BJ (cell line): ENCODE measurements at regions not wholly inside any gene's neighbourhood (a gene's known extent, or its start where the extent isn't known, plus 50 kb on each side); places are given as distances from the start of the nearest gene placed in this dataset.

ENCODE experiments used
- CTCF ChIA-PET: fragments of 350-600 bp; formaldehyde crosslinking; extraction: SDS; loops from one replicate; lab custom pipeline; 2021; ENCODE audit warnings: antibody characterized with exemption, inconsistent platforms; lab: Yijun Ruan, JAX
- POLR2A ChIA-PET: fragments of 300-600 bp; sonication (Branson Sonifier 250); formaldehyde crosslinking; extraction: SDS; loops from one replicate; lab custom pipeline; 2021; ENCODE audit warnings: antibody characterized with exemption; lab: Charles Lee
- DNase-seq: peaks from one replicate; pipeline ENCODE4 v3.0.0-alpha.2; 2011; ENCODE audit warnings: low read depth
- H3K27me3 ChIP-seq: 2 replicates; pipeline ENCODE4 v1.6.0; 2011; ENCODE audit warnings: low read length; ENCODE audit not compliant: control insufficient read depth, insufficient read depth
- H3K36me3 ChIP-seq: 2 replicates; pipeline ENCODE4 v1.5.1; 2011; ENCODE audit warnings: low read length; ENCODE audit not compliant: control insufficient read depth, insufficient read depth
- H3K4me3 ChIP-seq: 2 replicates; pipeline ENCODE4 v1.5.1; 2011; ENCODE audit warnings: low read depth, mild to moderate bottlenecking, control low read depth, low read length
- CTCF ChIP-seq: IDR thresholded peaks from 2 replicates; pipeline ENCODE4 v1.5.1; 2011; ENCODE audit warnings: low read depth, mild to moderate bottlenecking, control low read depth, inconsistent platforms, low read length, moderate library complexity; ENCODE audit not compliant: insufficient read depth

DNA sequence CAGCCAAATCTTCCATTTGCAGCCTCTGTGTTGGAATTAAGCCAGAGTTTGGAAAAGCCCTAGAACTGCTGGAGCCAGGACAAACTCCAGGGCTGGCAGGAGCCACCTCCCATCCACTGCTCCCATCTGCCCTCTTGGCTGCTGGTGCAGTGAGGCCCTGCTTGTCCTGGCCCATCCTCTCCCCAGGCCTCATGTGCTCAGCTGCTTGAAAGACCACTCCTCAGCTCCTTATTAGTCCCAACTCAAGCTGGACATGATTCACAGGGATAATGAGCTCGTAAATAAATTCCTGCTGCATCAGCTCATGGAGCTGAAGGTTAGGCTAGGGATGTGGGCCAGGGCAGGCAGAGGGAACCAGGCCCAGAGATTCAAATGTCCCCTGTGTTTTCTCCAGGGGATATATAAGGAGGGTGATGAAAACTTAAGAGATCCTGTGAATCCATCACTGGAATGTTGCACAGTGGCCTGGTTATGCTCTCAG is 282.8 kb downstream of the RPS24 start:
- no peaks in the 10 kb centered on the region for H3K27me3 ChIP-seq
- no peaks in the 10 kb centered on the region for H3K36me3 ChIP-seq
- POLR2A ChIA-PET, result interaction anchor here (0.6 kb wide), 1 partner anchor 1316 kb away, joined by 6 read pairs; no protein-coding TSS in a partner anchor
- no peak overlapping the region for H3K4me3 ChIP-seq
- CTCF ChIA-PET, result interaction anchor here (1.3 kb wide), 1 partner anchor 11 kb away, joined by 3 read pairs; no protein-coding TSS in a partner anchor
- TF ChIP-seq CTCF, result no peak
- peak; percentile 82 for DNase-seq

DNA sequence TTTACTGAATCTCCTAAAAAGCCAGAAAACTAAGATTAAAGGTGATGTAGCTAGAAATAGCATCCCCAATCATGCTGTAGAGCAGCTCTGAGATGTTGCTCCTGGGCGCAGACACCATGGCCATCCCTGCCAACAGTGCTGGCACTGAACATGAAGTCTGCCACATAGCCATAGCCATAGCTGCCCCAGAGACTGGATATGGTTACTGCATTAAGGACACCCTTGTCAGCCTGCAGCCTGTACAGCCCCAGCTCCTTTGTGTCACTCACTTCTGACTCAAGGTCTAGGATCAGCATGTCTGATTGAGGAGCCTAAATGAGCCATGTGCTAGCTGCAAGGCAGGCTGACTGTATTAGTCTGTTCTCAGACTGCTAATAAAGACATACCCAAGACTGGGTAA is 284.6 kb downstream of the RPS24 start:
- no peaks in the 10 kb centered on the region for H3K36me3 ChIP-seq

DNA sequence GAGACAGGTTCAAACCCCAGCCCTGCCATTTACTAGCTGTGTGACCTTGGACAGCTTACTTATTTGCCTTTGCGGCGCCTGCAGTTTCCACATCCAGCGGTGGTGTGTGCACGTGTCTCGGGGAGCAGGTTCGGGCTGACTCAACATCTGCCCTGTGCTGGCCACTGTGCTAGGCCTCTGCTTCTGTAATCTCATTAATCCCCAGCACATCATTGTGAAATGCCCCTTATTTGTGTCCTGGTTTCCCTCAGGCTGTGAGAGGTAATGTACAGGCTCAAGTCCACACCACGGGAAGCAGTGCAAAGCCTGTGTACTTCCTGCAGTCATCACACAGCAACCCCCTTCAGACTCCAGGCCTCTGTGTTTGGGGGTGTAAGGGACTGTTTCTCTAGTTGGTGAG is 285.7 kb downstream of the RPS24 start:
- no peak for TF ChIP-seq CTCF
- H3K4me3 ChIP-seq, result no peak overlapping the region
- H3K27me3 ChIP-seq, result no peaks in the 10 kb centered on the region
- DNase-seq, result no peak
- ChIA-PET POLR2A (no interaction called here), CTCF (no interaction called here)
- H3K36me3 ChIP-seq, result no peaks in the 10 kb centered on the region

More for the DNA sequence above, 284.6 kb downstream of the RPS24 start:
- CTCF ChIA-PET, result no interaction called here
- POLR2A ChIA-PET, result no interaction called here
- Histone ChIP-seq H3K4me3 (no peak overlapping the region), H3K27me3 (no peaks in the 10 kb centered on the region)
- DNase-seq, result no peak
- TF ChIP-seq CTCF, result no peak

DNA sequence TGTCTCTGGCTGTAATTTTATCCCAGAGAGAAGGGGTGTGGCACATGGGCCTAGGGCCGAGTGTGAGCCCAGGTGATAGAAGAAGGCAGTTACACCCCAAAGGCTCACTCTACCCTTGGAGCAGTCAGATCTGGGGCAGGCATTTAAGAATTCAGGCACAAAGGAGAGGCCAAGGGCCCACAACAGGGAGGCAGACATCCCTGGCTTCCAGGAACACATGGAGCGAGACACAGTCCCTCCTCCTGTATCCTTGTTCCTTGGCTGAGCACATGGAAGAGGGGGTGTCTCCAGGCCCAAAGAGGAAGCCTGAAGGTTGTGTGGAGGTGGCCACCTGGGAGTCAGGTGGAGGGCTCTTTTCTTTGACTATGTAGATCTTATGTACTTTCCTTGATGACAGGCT is 286.2 kb downstream of the RPS24 start:
- ChIA-PET CTCF (no interaction called here), POLR2A (no interaction called here)
- H3K27me3 ChIP-seq, result no peaks in the 10 kb centered on the region
- no peak for TF ChIP-seq CTCF
- no peaks in the 10 kb centered on the region for H3K36me3 ChIP-seq
- no peak overlapping the region for H3K4me3 ChIP-seq
- DNase-seq, result no peak

GRCh38 chr10:78320506-78320905 is 286.8 kb downstream of the RPS24 start:
- Histone ChIP-seq H3K4me3 (no peak overlapping the region), H3K27me3 (no peaks in the 10 kb centered on the region), H3K36me3 (no peaks in the 10 kb centered on the region)
- DNase-seq, result no peak
- ChIA-PET CTCF (no interaction called here), POLR2A (no interaction called here)
- TF ChIP-seq CTCF, result no peak
